Body of pancreas (tissue), 4 donors: ENCODE measurements at regions not wholly inside any gene's neighbourhood (a gene's known extent, or its start where the extent isn't known, plus 50 kb on each side); places are given as distances from the start of the nearest gene placed in this dataset.

ENCODE experiments used
- CTCF ChIP-seq, 7 experiments: fragments of 450-650 bp in 4 of 7; fragments of 200-600 bp in 3 of 7; sonication (generic) in 3 of 7; IDR thresholded peaks; one replicate each; pipeline ENCODE4 v1.5.1; 2016 to 2019; ENCODE audit warnings: antibody characterized with exemption in 7 of 7
- POLR2A ChIP-seq, 3 donors: fragments of 450-650 bp; IDR thresholded peaks; one replicate each; pipeline ENCODE4 v1.6.1; 2016; ENCODE audit warnings: antibody characterized with exemption in 3 of 3, mild to moderate bottlenecking in 2 of 3

DNA sequence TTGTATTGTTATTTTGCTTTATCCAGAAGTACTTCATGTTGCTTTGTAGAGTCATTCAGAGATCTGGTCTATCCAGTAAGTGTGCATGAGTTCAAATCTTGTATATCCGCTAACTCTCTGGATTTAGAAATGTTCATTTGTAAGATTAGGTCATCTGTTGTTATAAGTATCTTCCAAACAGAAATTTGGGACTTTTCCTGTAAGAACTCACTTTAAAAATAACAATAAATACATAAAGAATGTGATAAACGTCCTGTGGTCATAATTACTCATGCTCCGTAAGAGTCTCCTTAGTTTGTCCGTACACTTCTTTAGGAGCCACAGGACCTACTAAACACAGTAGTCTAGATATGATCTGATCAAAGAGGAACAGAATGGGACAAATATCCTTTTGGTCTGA is 699.9 kb upstream of the SLC8A1 start:
- TF ChIP-seq CTCF (IDR thresholded peaks at IDR 0.05) = no peak
- TF ChIP-seq POLR2A (IDR thresholded peaks at IDR 0.05) = no peak
